IPS DF 19.7 (cell line): ENCODE measurements at regions not wholly inside any gene's neighbourhood (a gene's known extent, or its start where the extent isn't known, plus 50 kb on each side); places are given as distances from the start of the nearest gene placed in this dataset.

Source experiments
- DNase-seq: peaks from one replicate; pipeline ENCODE4 v3.0.0-alpha.2; 2013; ENCODE audit warnings: low read depth, low spot score

GRCh38 chr11:22491555-22492225, 133.9 kb downstream of the FANCF start:
- no peak for DNase-seq

DNA sequence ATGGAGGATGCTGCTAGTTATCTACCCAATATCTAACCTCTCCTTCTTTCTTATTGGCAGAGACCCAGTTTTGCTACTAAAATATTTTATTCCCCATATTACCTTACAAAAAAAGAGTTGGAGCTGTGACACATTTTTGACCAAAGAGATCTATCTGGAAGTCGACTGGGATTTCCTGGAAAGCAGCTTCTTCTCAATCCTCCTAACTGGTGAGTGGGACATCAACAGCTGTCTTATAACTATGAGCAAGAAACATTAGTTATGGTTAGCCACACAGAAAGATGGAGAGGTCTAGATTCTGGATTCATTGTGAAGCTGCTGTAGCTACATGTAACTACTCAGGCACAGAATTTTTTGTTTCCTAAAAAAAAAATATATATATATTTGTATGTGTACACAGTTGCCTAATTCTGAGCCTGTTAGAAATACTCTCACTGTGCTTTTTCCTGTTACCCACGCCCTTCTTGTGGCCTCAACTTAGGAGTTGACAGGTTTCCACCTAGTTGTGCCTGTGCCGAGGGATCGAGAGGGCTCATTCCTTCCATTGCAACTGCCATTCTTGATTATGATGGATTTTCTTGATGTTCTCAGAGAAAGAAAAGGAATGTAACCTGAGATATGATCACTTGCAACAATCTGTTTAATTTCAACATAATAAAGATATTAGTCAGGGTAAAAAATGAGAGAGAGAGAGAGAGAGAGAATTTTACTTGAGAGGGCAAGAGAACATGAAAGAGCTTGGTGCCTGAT, 142.0 kb downstream of the SLC17A6 start:
- DNase-seq, result no peak

- DNase-seq, result no peak
These were observed 141.0 kb downstream of the SLC17A6 start for GRCh38 chr11:22479208-22479607.

- DNase-seq, result no peak
These were observed 140.0 kb downstream of the SLC17A6 start for GRCh38 chr11:22478169-22478568.

DNA sequence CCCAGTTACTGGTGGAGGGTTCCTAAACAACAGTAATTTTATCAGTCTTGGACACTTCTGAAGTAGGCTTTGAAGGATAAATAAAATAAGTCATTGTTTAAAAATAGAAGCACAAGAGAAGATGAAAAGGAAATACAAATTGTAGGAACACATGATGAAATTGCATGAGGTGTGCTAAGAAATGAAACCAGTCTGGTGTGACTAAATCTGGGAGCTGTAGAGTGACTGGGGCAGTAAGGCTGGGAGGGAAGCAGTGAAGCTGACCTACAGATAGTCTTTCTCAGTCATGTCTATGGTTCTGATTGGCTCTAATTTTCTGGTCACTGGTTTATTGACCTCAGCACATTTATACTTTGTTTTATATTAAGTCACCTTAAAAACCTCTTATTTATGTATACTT, 139.1 kb downstream of the SLC17A6 start:
- DNase-seq, result no peak

GRCh38 chr11:22476589-22476988, 138.4 kb downstream of the SLC17A6 start:
- DNase-seq, result no peak

DNA sequence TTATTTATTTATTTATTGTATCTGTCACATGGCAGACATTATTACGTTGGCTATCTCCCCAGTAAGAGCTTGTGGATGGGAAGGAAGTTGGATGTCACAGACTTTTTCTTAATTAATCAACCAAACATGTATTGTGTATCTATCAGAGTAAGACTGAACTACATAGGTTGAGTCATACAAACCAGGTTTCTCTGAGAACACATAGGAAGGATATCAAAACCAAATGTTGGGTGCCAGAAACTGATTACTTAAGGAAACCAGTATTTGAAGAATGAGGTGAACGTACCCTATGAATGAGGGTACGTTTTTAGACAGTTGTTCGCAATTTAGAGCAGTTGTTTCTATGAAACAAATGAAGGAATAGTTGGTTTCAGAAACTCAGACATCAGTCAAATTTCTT, 136.4 kb downstream of the SLC17A6 start:
- no peak for DNase-seq

DNA sequence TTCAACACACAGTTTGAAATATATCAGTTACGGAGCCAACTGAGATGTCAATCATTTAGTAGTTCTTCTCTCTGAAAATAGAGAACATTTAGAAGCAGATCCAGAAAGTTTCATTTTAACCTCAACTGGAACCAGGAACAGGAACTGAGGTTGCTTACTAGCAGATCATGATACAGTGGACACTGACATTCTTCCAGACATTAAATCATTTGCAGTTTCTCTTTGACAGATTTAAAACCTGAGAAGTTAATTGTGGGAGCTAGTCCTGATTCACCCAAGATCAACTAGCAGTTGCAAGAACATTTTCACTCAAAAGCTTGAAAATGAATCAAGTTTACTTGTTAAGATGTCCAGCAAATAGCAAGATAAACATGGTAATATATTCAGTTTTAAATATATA, 135.4 kb downstream of the SLC17A6 start:
- no peak for DNase-seq

GRCh38 chr11:22472306-22472705, 134.1 kb downstream of the SLC17A6 start:
- no peak for DNase-seq

GRCh38 chr11:22471385-22471784, 133.2 kb downstream of the SLC17A6 start:
- DNase-seq, result no peak

GRCh38 chr11:22467741-22468140, 129.6 kb downstream of the SLC17A6 start:
- DNase-seq, result no peak

GRCh38 chr11:22467248-22467647, 129.1 kb downstream of the SLC17A6 start:
- no peak for DNase-seq

DNA sequence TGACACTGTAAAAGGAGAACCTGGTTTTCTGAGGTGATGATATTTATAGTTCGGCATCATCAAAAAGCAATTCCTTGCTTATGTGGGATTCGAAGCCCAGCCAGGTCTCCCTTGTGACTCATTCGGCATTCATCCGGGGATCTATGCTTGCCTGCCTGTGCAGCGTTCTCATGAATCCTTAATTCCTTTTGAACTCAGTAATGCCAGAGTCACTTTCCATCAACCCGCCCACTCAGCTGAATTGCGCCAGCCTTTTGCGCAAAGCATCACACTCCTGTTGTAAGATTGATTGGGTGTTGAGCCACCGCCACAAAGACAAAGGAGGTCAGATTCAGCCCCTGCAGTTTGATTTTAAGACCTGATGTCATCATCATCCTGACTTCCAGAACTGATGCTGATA, 128.6 kb downstream of the SLC17A6 start:
- no peak for DNase-seq

GRCh38 chr11:22466351-22466750, 128.2 kb downstream of the SLC17A6 start:
- DNase-seq, result no peak

DNA sequence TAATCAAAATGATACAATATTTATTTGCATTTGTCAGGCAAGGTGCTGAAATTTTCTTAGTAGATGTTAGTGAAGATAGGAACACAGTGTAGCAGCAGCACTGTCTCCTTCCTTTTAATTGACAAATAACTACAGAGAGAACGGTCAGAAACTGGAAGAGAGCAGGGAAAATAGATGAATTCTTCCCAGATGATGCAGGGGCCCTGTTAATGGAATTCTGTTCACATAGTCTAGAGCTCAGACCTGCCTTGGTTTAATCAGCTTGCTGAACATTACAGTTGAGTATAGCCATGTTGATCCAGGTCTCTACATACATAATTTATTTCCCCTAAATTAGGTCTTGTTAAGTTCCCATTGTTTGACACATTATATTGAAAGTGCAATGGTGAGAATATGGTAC, 127.4 kb downstream of the SLC17A6 start:
- DNase-seq, result no peak

GRCh38 chr11:22461626-22462025, 123.4 kb downstream of the SLC17A6 start:
- no peak for DNase-seq

DNA sequence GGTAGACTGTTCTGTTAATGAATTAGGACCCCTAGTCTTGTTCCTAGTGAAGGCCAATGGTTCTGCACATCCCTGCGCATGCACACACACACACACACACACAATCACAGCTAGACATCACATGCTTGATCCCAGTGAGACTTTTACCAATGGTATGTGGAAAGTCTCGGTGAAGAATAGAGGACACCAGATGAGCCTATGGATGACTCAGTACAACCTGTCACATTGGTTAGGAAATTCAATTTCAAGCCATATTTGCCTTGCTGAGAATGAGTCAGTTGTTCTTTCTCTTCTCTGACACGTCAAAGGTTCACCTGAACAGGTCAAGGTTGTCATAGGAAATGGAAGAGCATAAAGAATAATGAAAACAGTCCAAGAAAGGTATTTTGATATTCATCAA, 122.0 kb downstream of the SLC17A6 start:
- DNase-seq, result no peak

GRCh38 chr11:22459048-22459447, 120.9 kb downstream of the SLC17A6 start:
- no peak for DNase-seq

DNA sequence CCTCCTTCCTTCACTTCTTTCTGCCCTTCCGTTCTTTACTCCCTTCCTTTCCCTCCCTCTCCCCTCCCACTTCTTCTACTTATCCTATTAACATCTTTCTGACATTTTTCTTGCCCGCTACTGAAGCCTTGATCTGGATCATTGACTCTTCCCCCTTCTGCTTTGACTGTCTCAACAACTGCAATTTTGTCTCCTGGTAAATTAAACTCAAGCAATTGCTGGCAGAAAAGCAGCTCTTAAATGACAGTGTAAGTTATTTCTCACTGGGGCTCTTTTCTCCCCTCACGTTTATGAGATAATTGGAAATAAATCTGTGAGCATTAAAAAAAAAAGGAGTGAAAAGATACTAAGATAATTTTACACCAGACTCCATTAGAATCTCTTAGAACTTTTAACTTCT, 120.0 kb downstream of the SLC17A6 start:
- no peak for DNase-seq

- no peak for DNase-seq
These were observed 119.0 kb downstream of the SLC17A6 start for GRCh38 chr11:22456993-22457762.

GRCh38 chr11:22454461-22455090, 116.4 kb downstream of the SLC17A6 start:
- DNase-seq, result no peak

- no peak for DNase-seq
These were observed 111.3 kb downstream of the SLC17A6 start for GRCh38 chr11:22449441-22449840.
